ENCODE measurements at regions not wholly inside any gene's neighbourhood (a gene's known extent, or its start where the extent isn't known, plus 50 kb on each side); places are given as distances from the start of the nearest gene placed in this dataset.
"Not testable (repeated sequence)": the region's sequence is repeated elsewhere in the genome, so short reads cannot be mapped to it uniquely, and the experiment has no call there.

DNA sequence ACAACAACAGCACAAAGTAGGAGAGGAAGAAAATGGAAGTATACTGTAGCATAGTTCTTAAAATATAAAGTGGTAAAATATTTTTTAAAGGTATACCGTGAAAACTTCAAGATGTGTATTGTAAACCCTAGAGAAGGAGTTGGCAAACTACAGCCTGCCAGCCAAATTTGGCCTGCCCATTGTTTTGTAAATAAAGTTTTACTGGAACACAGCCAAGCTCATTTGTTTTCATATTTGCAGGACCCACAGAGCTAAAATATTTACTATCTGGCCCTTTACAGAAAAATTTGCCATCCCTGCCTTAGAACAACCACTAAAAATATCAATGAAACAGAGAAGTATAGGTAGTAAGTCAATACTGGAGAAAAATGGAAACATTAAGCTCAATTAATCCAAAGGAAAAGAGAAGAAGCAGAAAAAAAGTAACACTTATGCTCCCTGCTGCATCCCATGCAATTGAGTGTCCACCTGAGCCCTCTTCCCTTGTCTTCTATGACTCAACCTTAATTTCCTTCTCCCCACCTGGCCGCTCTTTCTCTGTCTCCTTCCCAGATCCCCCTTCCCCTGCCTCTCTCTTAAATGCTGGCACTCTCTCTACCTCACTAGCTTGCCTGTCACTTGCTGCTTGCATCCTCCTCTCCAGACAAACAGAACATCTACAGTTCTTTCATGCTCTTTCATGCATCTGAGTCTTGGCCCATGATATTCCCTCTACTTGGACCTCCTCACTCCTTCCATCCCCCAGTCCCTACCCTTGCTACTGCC is 50.6 kb upstream of the FER start:
- Histone ChIP-seq H3K4me3 (no peak overlapping the region), H3K27me3 (no peaks in the 10 kb centered on the region), H3K27ac (no peak overlapping the region), H3K36me3 (no peaks in the 10 kb centered on the region), H3K9me3 (no peaks in the 10 kb centered on the region), H3K4me1 (no peaks in the 10 kb centered on the region)
- TF ChIP-seq, protein P1, sequence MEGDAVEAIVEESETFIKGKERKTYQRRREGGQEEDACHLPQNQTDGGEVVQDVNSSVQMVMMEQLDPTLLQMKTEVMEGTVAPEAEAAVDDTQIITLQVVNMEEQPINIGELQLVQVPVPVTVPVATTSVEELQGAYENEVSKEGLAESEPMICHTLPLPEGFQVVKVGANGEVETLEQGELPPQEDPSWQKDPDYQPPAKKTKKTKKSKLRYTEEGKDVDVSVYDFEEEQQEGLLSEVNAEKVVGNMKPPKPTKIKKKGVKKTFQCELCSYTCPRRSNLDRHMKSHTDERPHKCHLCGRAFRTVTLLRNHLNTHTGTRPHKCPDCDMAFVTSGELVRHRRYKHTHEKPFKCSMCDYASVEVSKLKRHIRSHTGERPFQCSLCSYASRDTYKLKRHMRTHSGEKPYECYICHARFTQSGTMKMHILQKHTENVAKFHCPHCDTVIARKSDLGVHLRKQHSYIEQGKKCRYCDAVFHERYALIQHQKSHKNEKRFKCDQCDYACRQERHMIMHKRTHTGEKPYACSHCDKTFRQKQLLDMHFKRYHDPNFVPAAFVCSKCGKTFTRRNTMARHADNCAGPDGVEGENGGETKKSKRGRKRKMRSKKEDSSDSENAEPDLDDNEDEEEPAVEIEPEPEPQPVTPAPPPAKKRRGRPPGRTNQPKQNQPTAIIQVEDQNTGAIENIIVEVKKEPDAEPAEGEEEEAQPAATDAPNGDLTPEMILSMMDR (IDR thresholded peaks at IDR 0.05): no peak
- DNase-seq (ENCODE audit: extremely low spot score in 2 of 2): no peak
- intact Hi-C loops (cut with DNase I): no loop called here

DNA sequence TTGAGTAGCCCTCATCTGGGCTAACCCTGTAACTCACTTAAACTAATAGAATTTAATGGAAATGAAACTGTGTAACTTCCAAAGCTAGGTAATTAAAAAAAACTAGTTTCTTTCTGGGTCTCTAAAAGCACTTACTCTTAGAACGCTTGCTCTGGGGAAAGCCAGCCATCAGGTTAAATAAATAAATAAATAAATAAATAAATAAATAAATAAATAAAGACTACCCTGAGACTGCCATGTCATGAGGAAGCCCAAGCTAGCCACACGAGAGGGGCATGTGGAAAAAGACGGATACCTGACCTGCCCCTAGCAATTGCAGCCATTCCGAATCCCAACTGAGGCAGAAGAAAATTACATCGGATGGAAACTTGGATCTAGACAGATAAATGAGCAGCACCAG is 51.3 kb upstream of the FER start:
- no peak for TF ChIP-seq POLR2A (IDR thresholded peaks at IDR 0.05)
- no peak for TF ChIP-seq POLR2AphosphoS5 (IDR thresholded peaks at IDR 0.05; ENCODE audit: insufficient read depth in 1 of 2, low read depth in 1 of 2)
- TF ChIP-seq, protein P1 (IDR thresholded peaks at IDR 0.05): no peak
- intact Hi-C loops (cut with DNase I): no loop called here
- no peak for DNase-seq (ENCODE audit: extremely low spot score in 2 of 2)

DNA sequence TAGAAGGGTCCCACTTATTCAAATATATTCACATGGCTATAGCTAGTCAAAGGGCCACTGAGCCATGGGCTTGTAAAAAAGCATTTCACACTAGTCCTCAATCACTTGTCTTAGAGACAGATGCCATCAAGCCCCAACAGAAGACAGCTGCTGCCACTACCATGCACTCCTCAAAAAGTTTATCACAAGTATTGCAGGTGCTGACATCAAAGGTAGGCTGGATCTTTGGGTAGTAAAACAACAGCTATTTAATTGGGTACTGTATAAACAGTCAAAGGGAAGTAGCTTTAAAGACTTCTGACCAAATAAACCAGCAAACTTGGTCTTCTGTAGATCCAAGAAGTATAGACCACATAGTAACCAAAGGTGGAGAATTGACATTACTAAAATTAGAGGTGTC is 59.2 kb upstream of the FER start:
- intact Hi-C loops (cut with DNase I): no loop called here
- no peak overlapping the region for H3K4me3 ChIP-seq
- H3K27me3 ChIP-seq: no peaks in the 10 kb centered on the region

More for the DNA sequence above, 51.3 kb upstream of the FER start:
- no peak overlapping the region for H3K4me3 ChIP-seq
- no peaks in the 10 kb centered on the region for H3K9me3 ChIP-seq
- H3K27me3 ChIP-seq: no peaks in the 10 kb centered on the region
- no peaks in the 10 kb centered on the region for H3K4me1 ChIP-seq
- H3K27ac ChIP-seq: no peak overlapping the region
- no peaks in the 10 kb centered on the region for H3K36me3 ChIP-seq

DNA sequence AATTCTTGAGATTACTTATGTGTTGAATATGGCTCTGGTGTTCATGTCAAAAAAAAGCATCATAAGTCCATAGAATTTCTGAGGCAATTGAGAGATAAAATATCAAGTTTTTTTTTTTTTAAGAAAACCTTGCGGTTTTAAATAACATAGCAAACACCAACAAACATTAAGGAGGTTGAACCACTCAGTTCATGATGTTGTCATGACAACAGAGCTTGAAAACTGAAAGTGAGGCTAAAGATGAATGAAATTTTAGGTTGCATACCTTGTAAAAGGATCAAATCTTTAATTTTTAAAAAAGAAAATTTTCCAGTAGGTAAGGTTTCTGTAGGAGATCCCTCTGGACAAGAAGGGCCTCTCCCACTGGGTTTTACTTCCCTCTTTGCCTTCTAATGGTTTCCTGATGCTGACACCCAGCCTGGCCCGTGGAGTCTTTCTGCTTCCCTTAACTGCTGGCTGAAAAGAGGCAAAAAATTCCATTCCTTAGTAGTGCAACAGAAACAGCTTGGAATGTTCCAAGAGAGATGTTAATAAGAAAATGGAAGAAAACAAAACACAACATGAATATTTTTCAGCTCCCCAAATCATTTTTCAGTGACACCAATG is 60.0 kb upstream of the FER start:
- Histone ChIP-seq H3K4me3 (no peak overlapping the region), H3K27ac (no peak overlapping the region), H3K4me1 (no peaks in the 10 kb centered on the region), H3K9me3 (no peaks in the 10 kb centered on the region), H3K27me3 (no peaks in the 10 kb centered on the region), H3K36me3 (no peaks in the 10 kb centered on the region)
- DNase-seq (ENCODE audit: extremely low spot score in 2 of 2): no peak
- TF ChIP-seq POLR2AphosphoS5 (IDR thresholded peaks at IDR 0.05; ENCODE audit: insufficient read depth in 1 of 2, low read depth in 1 of 2) (no peak), POLR2A (IDR thresholded peaks at IDR 0.05) (no peak)
- TF ChIP-seq, protein P1 (IDR thresholded peaks at IDR 0.05): no peak
- intact Hi-C loops (cut with DNase I): no loop called here

More for the DNA sequence above, 59.2 kb upstream of the FER start:
- Histone ChIP-seq H3K9me3 (no peaks in the 10 kb centered on the region), H3K27ac (no peak overlapping the region), H3K4me1 (no peaks in the 10 kb centered on the region), H3K36me3 (no peaks in the 10 kb centered on the region)
- DNase-seq (ENCODE audit: extremely low spot score in 2 of 2): no peak
- TF ChIP-seq, protein P1 (IDR thresholded peaks at IDR 0.05): no peak
- no peak for TF ChIP-seq POLR2A (IDR thresholded peaks at IDR 0.05)

DNA sequence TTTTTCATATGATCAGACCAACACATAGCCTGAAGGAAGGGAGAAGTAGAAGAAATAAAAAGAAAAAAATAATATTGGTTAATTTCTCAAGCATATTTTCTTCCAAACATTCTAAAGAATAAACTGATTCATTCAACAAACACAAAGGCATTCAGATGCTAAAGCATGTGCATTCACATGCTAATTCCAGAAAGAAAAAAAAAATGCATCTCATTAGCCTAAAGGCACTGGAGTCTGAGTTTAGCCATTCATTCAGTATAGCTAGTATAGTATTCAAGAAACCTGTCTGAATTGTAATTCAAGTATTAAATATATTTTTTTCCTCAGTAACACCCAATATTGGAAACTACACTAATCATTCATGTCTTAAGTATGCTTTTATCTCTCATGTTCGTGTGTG is 61.0 kb upstream of the FER start:
- Histone ChIP-seq H3K4me3 (no peak overlapping the region), H3K9me3 (no peaks in the 10 kb centered on the region), H3K36me3 (no peaks in the 10 kb centered on the region), H3K27me3 (no peaks in the 10 kb centered on the region), H3K27ac (no peak overlapping the region), H3K4me1 (no peaks in the 10 kb centered on the region)
- TF ChIP-seq, protein P1 (IDR thresholded peaks at IDR 0.05): no peak
- TF ChIP-seq POLR2AphosphoS5 (IDR thresholded peaks at IDR 0.05; ENCODE audit: insufficient read depth in 1 of 2, low read depth in 1 of 2) (no peak), POLR2A (IDR thresholded peaks at IDR 0.05) (no peak)
- intact Hi-C loops (cut with DNase I): no loop called here
- DNase-seq (ENCODE audit: extremely low spot score in 2 of 2): no peak

DNA sequence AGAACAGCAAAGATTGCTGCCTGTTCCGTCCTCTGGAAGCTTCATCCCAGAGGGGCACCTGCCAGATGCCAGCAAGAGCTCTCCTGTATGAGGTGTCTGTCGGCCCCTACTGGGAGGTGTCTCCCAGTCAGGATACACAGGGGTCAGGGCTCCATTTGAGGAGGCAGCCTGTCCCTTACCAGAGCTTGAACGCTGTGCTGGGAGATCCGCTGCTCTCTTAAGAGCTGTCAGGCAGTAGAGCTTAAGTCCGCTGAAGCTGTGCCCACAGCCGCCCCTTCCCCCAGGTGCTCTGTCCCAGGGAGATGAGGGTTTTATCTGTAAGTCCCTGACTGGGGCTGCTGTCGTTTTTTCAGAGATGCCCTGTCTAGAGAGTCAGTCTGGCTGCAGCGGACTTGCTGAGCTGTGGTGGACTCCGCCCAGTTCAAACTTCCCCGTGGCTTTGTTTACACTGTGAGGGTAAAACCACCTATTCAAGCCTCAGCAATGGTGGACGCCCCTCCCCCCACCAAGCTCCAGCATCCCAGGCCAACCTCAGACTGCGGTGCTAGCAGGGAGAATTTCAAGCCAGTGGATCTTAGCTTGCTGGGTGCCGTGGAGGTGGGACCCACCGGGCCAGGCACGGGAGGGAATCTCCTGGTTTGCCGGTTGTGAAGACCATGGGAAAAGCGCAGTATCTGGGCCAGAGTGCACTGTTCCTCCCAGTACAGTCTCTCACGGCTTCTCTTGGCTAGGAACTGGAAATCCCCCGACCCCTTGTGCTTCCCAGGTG is 62.1 kb upstream of the FER start:
- H3K9me3 ChIP-seq; H3K36me3 ChIP-seq; H3K27ac ChIP-seq; H3K4me1 ChIP-seq; H3K27me3 ChIP-seq; intact Hi-C loops (cut with DNase I); H3K4me3 ChIP-seq; DNase-seq (ENCODE audit: extremely low spot score in 2 of 2): not testable (repeated sequence)

Measured in vagina (tissue), 2 donors.